GM12892 (cell line): ENCODE measurements at regions not wholly inside any gene's neighbourhood (a gene's known extent, or its start where the extent isn't known, plus 50 kb on each side); places are given as distances from the start of the nearest gene placed in this dataset.

Source experiments
- POLR2A ChIP-seq: IDR thresholded peaks from 2 replicates; pipeline ENCODE4 v1.6.1; 2011; ENCODE audit warnings: low read depth, low read length, control low read depth
- TAF1 ChIP-seq: IDR thresholded peaks from 2 replicates; pipeline ENCODE4 v1.6.1; 2011; ENCODE audit warnings: low read depth, mild to moderate bottlenecking, control low read depth, low read length, borderline replicate concordance

- TF ChIP-seq TAF1 = no peak
- TF ChIP-seq POLR2A = no peak
Observed at GRCh38 chr17:79364315-79365094, 246.3 kb downstream of the RBFOX3 start.
